ENCODE measurements at regions not wholly inside any gene's neighbourhood (a gene's known extent, or its start where the extent isn't known, plus 50 kb on each side); places are given as distances from the start of the nearest gene placed in this dataset.

- TF ChIP-seq FOXA1 (IDR thresholded peaks at IDR 0.05) (no peak), FOXK2 (IDR thresholded peaks at IDR 0.05) (no peak), FOXM1 (IDR thresholded peaks at IDR 0.05; ENCODE audit: borderline replicate concordance) (no peak), ELF4 (IDR thresholded peaks at IDR 0.05) (no peak), ARNT (IDR thresholded peaks at IDR 0.05) (no peak), ZNF384 (IDR thresholded peaks at IDR 0.05) (no peak), NFRKB (IDR thresholded peaks at IDR 0.05) (no peak), SP1 (IDR thresholded peaks at IDR 0.05) (no peak), TARDBP (IDR thresholded peaks at IDR 0.05) (no peak), L3MBTL2 (conservative IDR thresholded peaks at IDR 0.05) (no peak), BHLHE40 (IDR thresholded peaks at IDR 0.05; ENCODE audit: borderline replicate concordance) (no peak), CTBP1 (IDR thresholded peaks at IDR 0.05; ENCODE audit: borderline replicate concordance) (no peak), SUZ12 (IDR thresholded peaks at IDR 0.05) (no peak)
- TF ChIP-seq, protein P1, sequence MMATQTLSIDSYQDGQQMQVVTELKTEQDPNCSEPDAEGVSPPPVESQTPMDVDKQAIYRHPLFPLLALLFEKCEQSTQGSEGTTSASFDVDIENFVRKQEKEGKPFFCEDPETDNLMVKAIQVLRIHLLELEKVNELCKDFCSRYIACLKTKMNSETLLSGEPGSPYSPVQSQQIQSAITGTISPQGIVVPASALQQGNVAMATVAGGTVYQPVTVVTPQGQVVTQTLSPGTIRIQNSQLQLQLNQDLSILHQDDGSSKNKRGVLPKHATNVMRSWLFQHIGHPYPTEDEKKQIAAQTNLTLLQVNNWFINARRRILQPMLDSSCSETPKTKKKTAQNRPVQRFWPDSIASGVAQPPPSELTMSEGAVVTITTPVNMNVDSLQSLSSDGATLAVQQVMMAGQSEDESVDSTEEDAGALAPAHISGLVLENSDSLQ (IDR thresholded peaks at IDR 0.05): no peak
These were observed 140.9 kb downstream of the TMEM30B start for GRCh38 chr14:61140271-61140670.

Data from HEK293T (cell line).